Naive thymus-derived CD4-positive, alpha-beta T cell (primary cell): ENCODE measurements at regions not wholly inside any gene's neighbourhood (a gene's known extent, or its start where the extent isn't known, plus 50 kb on each side); places are given as distances from the start of the nearest gene placed in this dataset.
"Not testable (repeated sequence)": the region's sequence is repeated elsewhere in the genome, so short reads cannot be mapped to it uniquely, and the experiment has no call there.

Experiments used
- ATAC-seq: fragments of 150-1000 bp; cut with Tn5 transposase; 2 replicates; pipeline ENCODE4 v1.10.0; 2021; ENCODE audit warnings: mild to moderate bottlenecking, moderate library complexity
- CTCF ChIA-PET: fragments of 350-600 bp; sonication (Branson Sonifier 250); formaldehyde crosslinking; loops from one replicate; lab custom pipeline; 2021; ENCODE audit warnings: antibody characterized with exemption; lab: Charles Lee
- POLR2A ChIA-PET: fragments of 350-600 bp; sonication (Branson Sonifier 250); formaldehyde crosslinking; loops from one replicate; lab custom pipeline; 2021; ENCODE audit warnings: antibody characterized with exemption, inconsistent platforms; lab: Charles Lee
- DNase-seq, 9 donors: peaks; one replicate each; pipeline versions ENCODE4 v3.0.0 to v3.0.0-alpha.2; 2020 to 2022; ENCODE audit warnings: mixed read lengths in 1 of 9
- H3K27ac ChIP-seq: one replicate; pipeline ENCODE4 v1.7.0; 2013; ENCODE audit warnings: mild to moderate bottlenecking, low read depth, low read length, moderate library complexity
- H3K27me3 ChIP-seq, 2 donors: one replicate each; pipeline ENCODE4 v1.7.0; 2013; ENCODE audit warnings: low read length in 2 of 2, mild to moderate bottlenecking in 2 of 2, moderate library complexity in 2 of 2; ENCODE audit not compliant: control insufficient read depth in 2 of 2, insufficient read depth in 2 of 2
- H3K36me3 ChIP-seq, 3 experiments: 1 replicate in 2 of 3; 2 replicates in 1 of 3; pipeline ENCODE4 v1.7.0; 2013; ENCODE audit warnings: low read length in 3 of 3, mild to moderate bottlenecking in 3 of 3, moderate library complexity in 1 of 3; ENCODE audit not compliant: insufficient read depth in 3 of 3, control insufficient read depth in 2 of 3
- H3K4me1 ChIP-seq, 2 donors: one replicate each; pipeline ENCODE4 v1.7.0; 2013; ENCODE audit warnings: low read length in 2 of 2, mild to moderate bottlenecking in 2 of 2, moderate library complexity in 1 of 2; ENCODE audit not compliant: control insufficient read depth in 2 of 2, insufficient read depth in 2 of 2
- H3K4me3 ChIP-seq: 2 replicates; pipeline ENCODE4 v1.7.0; 2013; ENCODE audit warnings: mild to moderate bottlenecking, low read length
- H3K9me3 ChIP-seq, 3 experiments: 1 replicate in 2 of 3; 2 replicates in 1 of 3; pipeline ENCODE4 v1.7.0; 2013; ENCODE audit warnings: low read length in 3 of 3; ENCODE audit not compliant: control insufficient read depth in 2 of 3
- H3K27ac Mint-ChIP-seq, 9 donors: one replicate each; pipeline ENCODE4 v1.8.0; 2020 to 2022; ENCODE audit warnings: mixed read lengths in 9 of 9, mild to moderate bottlenecking in 8 of 9, moderate library complexity in 5 of 9, inconsistent platforms in 2 of 9
- H3K27me3 Mint-ChIP-seq, 5 donors: one replicate each; pipeline ENCODE4 v1.8.0; 2021 to 2022; ENCODE audit warnings: mixed read lengths in 5 of 5, mild to moderate bottlenecking in 1 of 5
- H3K36me3 Mint-ChIP-seq, 5 donors: one replicate each; pipeline ENCODE4 v1.8.0; 2020 to 2022; ENCODE audit warnings: mixed read lengths in 5 of 5, mild to moderate bottlenecking in 3 of 5, inconsistent platforms in 1 of 5
- H3K4me1 Mint-ChIP-seq, 7 donors: one replicate each; pipeline ENCODE4 v1.8.0; 2020 to 2022; ENCODE audit warnings: mixed read lengths in 7 of 7, mild to moderate bottlenecking in 3 of 7, inconsistent platforms in 1 of 7
- H3K4me3 Mint-ChIP-seq, 10 donors: one replicate each; pipeline ENCODE4 v1.8.0; 2020 to 2022; ENCODE audit warnings: mild to moderate bottlenecking in 10 of 10, mixed read lengths in 10 of 10, moderate library complexity in 6 of 10, inconsistent platforms in 2 of 10
- H3K9me3 Mint-ChIP-seq, 11 donors: one replicate each; pipeline ENCODE4 v1.8.0; 2020 to 2022; ENCODE audit warnings: mixed read lengths in 11 of 11, mild to moderate bottlenecking in 4 of 11, inconsistent platforms in 1 of 11, moderate library complexity in 1 of 11
- intact Hi-C, 2 donors: fragments of 100-400 bp; cut with micrococcal nuclease; formaldehyde crosslinking; loops; one replicate each; pipeline ENCODE4 v1.15.1; 2023

DNA sequence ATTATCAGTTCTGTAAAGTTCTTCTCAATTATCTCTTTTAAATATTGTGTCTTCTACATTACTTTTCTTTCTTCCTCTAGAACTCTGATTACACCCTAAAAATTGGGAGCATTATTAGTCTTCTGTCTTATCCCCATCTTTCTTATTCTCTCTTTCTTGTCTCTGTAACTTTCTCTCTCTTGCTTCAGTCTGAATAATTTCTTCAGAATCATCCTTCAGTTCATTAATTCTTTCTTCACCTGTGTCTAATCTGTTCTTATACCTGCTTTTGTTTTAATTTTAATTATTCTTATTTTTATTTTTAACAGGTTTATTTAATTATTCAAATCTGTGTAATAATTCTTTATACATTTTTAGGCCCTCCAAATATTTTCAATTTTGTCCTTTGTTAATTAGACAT is 114.3 kb downstream of the GATA3 start:
- CTCF ChIA-PET, result no interaction called here
- Histone ChIP-seq H3K4me1 (no peaks in the 10 kb centered on the region), H3K27me3 (no peaks in the 10 kb centered on the region), H3K4me3 (no peak overlapping the region), H3K9me3 (peaks cover 0 to 3% (median 0%) of the 10 kb centered on the region in 3 experiments), H3K36me3 (no peaks in the 10 kb centered on the region), H3K27ac (no peak overlapping the region)
- Mint-ChIP-seq H3K27ac (no peak overlapping the region), H3K9me3 (peaks cover 13 to 36% (median 24%) of the 10 kb centered on the region in 11 donors), H3K4me1 (no peaks in the 10 kb centered on the region), H3K36me3 (peaks cover 8 to 29% (median 11%) of the 10 kb centered on the region in 5 donors), H3K27me3 (peaks cover 0 to 7% (median 0%) of the 10 kb centered on the region in 5 donors), H3K4me3 (no peak overlapping the region)
- ATAC-seq (no peak), DNase-seq (no peak)
- intact Hi-C loops, result no loop called here
- POLR2A ChIA-PET, result interaction anchor here (0.7 kb wide), 1 partner anchor 613 kb away, joined by 3 read pairs; no protein-coding TSS in a partner anchor

DNA sequence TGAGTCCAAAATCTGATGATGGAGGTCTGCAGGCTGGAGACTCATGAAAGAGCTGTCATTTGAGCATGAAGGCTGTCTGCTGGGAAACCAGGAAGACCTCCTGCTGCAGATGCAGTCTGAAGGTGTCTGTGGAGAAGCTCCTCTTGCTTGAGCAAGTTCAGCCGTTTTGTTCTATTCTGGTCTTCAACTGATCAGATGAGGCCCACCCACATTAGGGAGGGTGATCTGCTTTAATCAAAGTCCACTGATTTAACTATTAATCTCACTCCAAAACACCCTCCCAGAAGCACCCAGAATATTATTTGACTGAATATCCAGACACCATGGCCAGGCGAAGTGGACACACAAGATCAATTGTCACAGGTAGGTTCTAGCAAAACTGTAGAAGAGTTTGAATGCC is 116.5 kb downstream of the GATA3 start:
- CTCF ChIA-PET, result no interaction called here
- no peak overlapping the region for H3K27ac ChIP-seq
- H3K4me3 Mint-ChIP-seq, result no peak overlapping the region

DNA sequence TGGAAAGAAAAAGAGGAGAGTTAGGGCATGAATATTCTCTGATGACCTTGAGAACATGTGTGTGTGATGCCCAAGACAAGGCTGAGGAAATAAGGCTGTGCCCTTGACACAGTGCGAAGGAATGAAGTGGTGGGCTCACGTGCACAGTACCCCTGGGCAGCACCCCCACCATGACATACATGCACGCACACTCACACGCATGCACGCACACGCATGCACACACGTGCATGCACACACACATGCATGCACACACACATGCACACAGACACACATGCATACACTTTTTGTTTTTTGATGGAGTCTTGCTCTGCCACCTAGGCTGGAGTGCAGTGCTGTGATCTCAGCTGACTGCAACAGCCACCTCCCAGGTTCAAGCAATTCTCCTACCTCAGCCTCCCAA is 118.1 kb downstream of the GATA3 start:
- Mint-ChIP-seq H3K27ac (no peak overlapping the region), H3K36me3 (peaks cover 6 to 26% (median 11%) of the 10 kb centered on the region in 5 donors), H3K9me3 (peaks cover 9 to 21% (median 20%) of the 10 kb centered on the region in 11 donors), H3K4me1 (no peaks in the 10 kb centered on the region), H3K27me3 (peaks cover 0 to 5% (median 0%) of the 10 kb centered on the region in 5 donors), H3K4me3 (no peak overlapping the region)
- H3K4me1 ChIP-seq, result no peaks in the 10 kb centered on the region
- no peak overlapping the region for H3K27ac ChIP-seq
- H3K27me3 ChIP-seq, result no peaks in the 10 kb centered on the region
- ChIA-PET CTCF (interaction anchor here (0.8 kb wide), 1 partner anchor 21 kb away, joined by 7 read pairs; no protein-coding TSS in a partner anchor), POLR2A (no interaction called here)
- intact Hi-C loops, result no loop called here
- H3K36me3 ChIP-seq, result no peaks in the 10 kb centered on the region
- DNase-seq (no peak), ATAC-seq (no peak)
- peaks cover 0 to 3% (median 0%) of the 10 kb centered on the region in 3 experiments for H3K9me3 ChIP-seq
- H3K4me3 ChIP-seq, result no peak overlapping the region

More for the DNA sequence above, 116.5 kb downstream of the GATA3 start:
- no peak overlapping the region for H3K4me3 ChIP-seq
- peaks cover 0 to 3% (median 0%) of the 10 kb centered on the region in 3 experiments for H3K9me3 ChIP-seq
- POLR2A ChIA-PET, result no interaction called here
- Mint-ChIP-seq H3K4me1 (no peaks in the 10 kb centered on the region), H3K27me3 (peaks cover 0 to 5% (median 0%) of the 10 kb centered on the region in 5 donors), H3K27ac (no peak overlapping the region), H3K9me3 (peaks cover 11 to 27% (median 23%) of the 10 kb centered on the region in 11 donors), H3K36me3 (peaks cover 7 to 29% (median 11%) of the 10 kb centered on the region in 5 donors)
- no peaks in the 10 kb centered on the region for H3K36me3 ChIP-seq
- H3K27me3 ChIP-seq, result no peaks in the 10 kb centered on the region
- ATAC-seq (no peak), DNase-seq (no peak)
- H3K4me1 ChIP-seq, result no peaks in the 10 kb centered on the region
- intact Hi-C loops, result no loop called here

DNA sequence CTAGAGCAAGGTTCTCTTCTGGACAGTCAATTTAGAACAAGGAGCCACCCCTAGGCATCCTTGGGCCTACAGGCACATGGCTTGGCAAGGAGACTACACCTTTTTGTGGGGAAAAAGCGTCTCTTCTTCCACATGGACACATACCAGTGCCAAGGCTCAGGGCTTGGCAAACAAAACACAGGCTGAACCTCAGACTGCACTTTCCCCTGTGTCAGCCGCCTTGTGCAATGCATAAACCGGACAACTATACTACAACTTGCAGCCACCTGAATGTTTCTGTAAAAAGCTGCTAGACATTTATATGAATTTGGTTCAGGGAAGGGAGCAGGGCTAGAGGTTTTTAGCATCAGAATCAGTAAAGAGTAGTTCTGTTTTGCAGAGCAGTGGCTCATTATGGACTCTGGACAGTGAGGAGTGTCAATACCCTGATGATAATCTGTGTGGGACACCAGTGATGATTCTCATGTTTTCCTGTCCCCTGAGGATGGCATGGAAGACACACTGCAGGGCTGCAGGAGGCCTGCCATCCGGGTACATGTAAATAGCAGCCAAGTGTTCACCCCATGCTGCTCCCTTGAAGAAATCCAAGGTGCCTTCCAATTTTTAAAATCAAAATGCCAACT is 118.9 kb downstream of the GATA3 start:
- Histone ChIP-seq H3K36me3 (no peaks in the 10 kb centered on the region), H3K27ac (no peak overlapping the region), H3K9me3 (peaks cover 0 to 3% (median 0%) of the 10 kb centered on the region in 3 experiments), H3K4me3 (no peak overlapping the region), H3K27me3 (no peaks in the 10 kb centered on the region), H3K4me1 (no peaks in the 10 kb centered on the region)
- ChIA-PET CTCF (no interaction called here), POLR2A (no interaction called here)
- Mint-ChIP-seq H3K27me3 (peaks cover 0 to 8% (median 0%) of the 10 kb centered on the region in 5 donors), H3K36me3 (peaks cover 6 to 20% (median 8%) of the 10 kb centered on the region in 5 donors), H3K4me1 (no peaks in the 10 kb centered on the region), H3K9me3 (peaks cover 9 to 20% (median 13%) of the 10 kb centered on the region in 11 donors), H3K27ac (no peak overlapping the region), H3K4me3 (no peak overlapping the region)
- DNase-seq (no peak), ATAC-seq (no peak)
- intact Hi-C loops, result no loop called here

DNA sequence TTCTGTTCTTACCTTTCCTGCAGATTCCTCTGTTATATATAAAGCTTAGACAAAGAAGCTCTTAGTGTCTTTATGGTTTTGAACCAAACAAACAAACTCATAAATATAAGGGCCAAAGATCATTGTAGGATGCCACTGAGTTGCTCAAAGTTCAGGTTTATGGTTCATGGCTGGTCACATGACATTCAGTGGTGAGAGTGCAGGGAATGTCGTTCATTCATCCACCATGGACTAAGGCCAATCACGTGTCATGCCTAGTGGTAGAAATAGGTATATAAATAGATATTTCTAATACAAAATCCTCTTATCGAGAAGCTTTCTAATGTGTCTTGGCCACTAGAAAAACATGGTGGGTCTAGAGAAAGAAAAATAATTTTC is 119.4 kb downstream of the GATA3 start:
- ChIA-PET CTCF (no interaction called here), POLR2A (no interaction called here)
- H3K27ac Mint-ChIP-seq, result no peak overlapping the region
- no peak for DNase-seq
- H3K4me1 Mint-ChIP-seq, result no peaks in the 10 kb centered on the region
- no peaks in the 10 kb centered on the region for H3K27me3 ChIP-seq
- H3K4me3 ChIP-seq, result no peak overlapping the region
- peaks cover 1 to 17% (median 5%) of the 10 kb centered on the region in 5 donors for H3K36me3 Mint-ChIP-seq
- no peak for ATAC-seq
- intact Hi-C loops, result no loop called here
- H3K4me3 Mint-ChIP-seq, result no peak overlapping the region
- H3K36me3 ChIP-seq, result no peaks in the 10 kb centered on the region
- H3K9me3 Mint-ChIP-seq, result peaks cover 5 to 16% (median 8%) of the 10 kb centered on the region in 11 donors
- H3K27me3 Mint-ChIP-seq, result peaks cover 0 to 5% (median 0%) of the 10 kb centered on the region in 5 donors
- no peaks in the 10 kb centered on the region for H3K9me3 ChIP-seq
- no peaks in the 10 kb centered on the region for H3K4me1 ChIP-seq
- H3K27ac ChIP-seq, result no peak overlapping the region

DNA sequence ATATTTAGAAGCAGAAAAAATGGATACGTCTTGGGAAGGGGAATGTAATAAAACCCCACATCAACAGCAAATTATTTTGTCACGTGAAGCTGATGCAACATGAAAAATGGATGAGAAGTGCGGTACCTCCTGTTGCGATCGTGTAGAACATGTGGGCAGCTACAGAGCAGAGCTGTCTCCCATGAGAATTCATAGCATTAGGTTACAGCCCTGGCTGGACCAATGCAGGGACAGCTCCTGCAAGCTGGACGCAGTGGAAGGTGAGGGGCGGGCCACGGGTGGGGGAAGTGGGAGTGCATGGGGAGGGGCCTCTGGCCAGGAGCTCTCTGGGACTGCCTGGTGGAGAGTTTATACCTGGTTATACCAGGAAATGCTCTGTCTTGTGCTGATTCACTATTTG is 120.3 kb downstream of the GATA3 start:
- Histone ChIP-seq H3K4me1 (no peaks in the 10 kb centered on the region), H3K27me3 (no peaks in the 10 kb centered on the region), H3K27ac (no peak overlapping the region), H3K36me3 (no peaks in the 10 kb centered on the region), H3K9me3 (no peaks in the 10 kb centered on the region), H3K4me3 (no peak overlapping the region)
- Mint-ChIP-seq H3K27me3 (peaks cover 0 to 7% (median 0%) of the 10 kb centered on the region in 5 donors), H3K27ac (no peak overlapping the region), H3K9me3 (peaks cover 0 to 12% (median 0%) of the 10 kb centered on the region in 11 donors), H3K4me3 (no peak overlapping the region), H3K4me1 (no peaks in the 10 kb centered on the region), H3K36me3 (peaks cover 0 to 18% (median 0%) of the 10 kb centered on the region in 5 donors)
- no peak for ATAC-seq
- ChIA-PET POLR2A (interaction anchor here (0.6 kb wide), 1 partner anchor 55 kb away, joined by 3 read pairs; no protein-coding TSS in a partner anchor), CTCF (no interaction called here)
- DNase-seq, result no peak
- intact Hi-C loops, result no loop called here

DNA sequence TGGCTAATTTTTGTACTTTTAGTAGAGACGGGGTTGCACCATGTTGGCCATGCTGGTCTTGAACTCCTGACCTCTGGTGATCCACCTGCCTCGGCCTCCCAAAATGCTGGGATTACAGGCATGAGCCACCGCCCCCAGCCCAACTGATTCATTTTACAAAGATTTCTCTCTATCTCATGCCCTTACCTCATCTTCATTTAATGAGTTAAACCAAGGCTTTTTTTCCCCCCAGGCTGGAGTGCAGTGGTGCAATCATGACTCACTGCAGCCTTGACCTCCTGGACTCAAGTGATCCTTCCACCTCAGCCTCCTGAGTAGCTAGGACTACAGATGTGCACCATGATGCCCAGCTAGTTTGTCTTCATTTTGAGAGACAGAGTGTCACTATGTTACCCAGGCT is 123.0 kb downstream of the GATA3 start:
- intact Hi-C loops, H3K27ac Mint-ChIP-seq, H3K9me3 Mint-ChIP-seq, H3K4me1 ChIP-seq, H3K4me3 ChIP-seq, H3K4me3 Mint-ChIP-seq, DNase-seq, H3K27ac ChIP-seq, H3K9me3 ChIP-seq, POLR2A ChIA-PET, H3K36me3 ChIP-seq, H3K27me3 ChIP-seq, CTCF ChIA-PET, ATAC-seq: not testable (repeated sequence)
- Mint-ChIP-seq H3K27me3 (peaks cover 0 to 17% (median 0%) of the 10 kb centered on the region in 5 donors), H3K36me3 (peaks cover 0 to 13% (median 0%) of the 10 kb centered on the region in 5 donors), H3K4me1 (peaks cover 4 to 13% (median 9%) of the 10 kb centered on the region in 7 donors)
